ENCODE measurements at regions not wholly inside any gene's neighbourhood (a gene's known extent, or its start where the extent isn't known, plus 50 kb on each side); places are given as distances from the start of the nearest gene placed in this dataset.

DNA sequence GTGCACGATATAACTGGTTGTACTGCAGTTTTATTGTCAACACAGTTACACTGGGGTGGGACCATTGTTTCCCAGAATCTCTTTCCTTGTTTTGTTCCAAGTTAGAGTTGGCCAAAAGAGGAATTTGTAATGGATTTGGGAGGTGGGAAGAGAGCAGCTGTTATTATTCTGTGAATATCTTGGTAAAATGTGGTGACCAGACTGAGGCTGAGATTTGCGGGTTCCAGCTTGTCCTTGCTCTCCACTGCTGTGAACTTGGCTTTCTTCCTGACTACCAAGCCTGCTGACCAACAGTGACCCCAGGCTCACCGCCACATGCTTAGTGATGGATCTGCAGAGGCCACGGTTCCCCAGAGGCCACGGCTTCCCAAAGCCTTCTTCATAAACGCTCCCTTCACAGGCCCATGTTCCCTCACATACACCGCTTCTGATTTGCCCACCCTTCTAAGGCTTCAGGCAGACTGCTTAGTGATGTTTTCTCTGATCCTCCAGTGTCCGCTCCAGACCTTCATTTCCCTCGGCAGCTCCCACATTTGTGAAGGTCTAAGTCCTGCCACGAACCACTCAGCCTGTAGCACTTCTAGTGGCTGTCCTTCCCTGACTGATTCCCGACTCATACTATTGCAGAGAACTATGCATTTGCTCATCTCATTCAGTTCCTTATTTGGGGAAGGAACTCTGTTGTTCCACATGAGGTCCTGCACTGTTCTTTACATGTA is 525.5 kb upstream of the RGMA start:
- no peak overlapping the region for H3K4ac ChIP-seq (ENCODE audit: low read depth, low read length)
- H2AFZ ChIP-seq (replicated peaks; ENCODE audit: low read length, poor library complexity): no peak overlapping the region
- no peak overlapping the region for H3K14ac ChIP-seq (replicated peaks; ENCODE audit: low read depth, low read length)
- no peak overlapping the region for H3K9ac ChIP-seq (ENCODE audit: low read depth, low read length)
- peaks cover 15% of the 10 kb centered on the region for H3K9me3 ChIP-seq (ENCODE audit: control insufficient read depth, insufficient read depth, low read length)
- in situ Hi-C loops (cut with MboI; ENCODE audit: low sequenced_read_pairs) (no loop called here), intact Hi-C loops (cut with micrococcal nuclease) (no loop called here), dilution Hi-C loops (cut with HindIII; ENCODE audit: low sequenced_read_pairs, unreplicated experiment) (no loop called here)
- H3K79me1 ChIP-seq (ENCODE audit: low read depth in 1 of 2, low read length in 2 of 2): no peaks in the 10 kb centered on the region
- no peak overlapping the region for H3K27ac ChIP-seq (ENCODE audit: insufficient read depth, low read length)
- no peaks in the 10 kb centered on the region for H4K20me1 ChIP-seq (ENCODE audit: insufficient read depth, low read length)
- ChIA-PET CTCF (no interaction called here), POLR2A (ENCODE audit: unreplicated experiment) (no interaction called here)
- H3K9me1 ChIP-seq (ENCODE audit: insufficient read depth, low read length): no peaks in the 10 kb centered on the region
- H3K4me1 ChIP-seq (ENCODE audit: control insufficient read depth, insufficient read depth, low read length): no peaks in the 10 kb centered on the region
- no peak overlapping the region for H3K18ac ChIP-seq (ENCODE audit: low read depth, low read length)
- no peak overlapping the region for H3K56ac ChIP-seq (ENCODE audit: extremely low read depth, insufficient read depth, low read length)
- no peak overlapping the region for H3K23ac ChIP-seq (ENCODE audit: low read depth, low read length)
- TF ChIP-seq CHD1 (IDR thresholded peaks at IDR 0.05; ENCODE audit: low read depth, low read length) (no peak), CEBPB (IDR thresholded peaks at IDR 0.05; ENCODE audit: low read depth, low read length) (no peak), POLR2A (IDR thresholded peaks at IDR 0.05; ENCODE audit: low read depth, low read length) (no peak)
- no peak overlapping the region for H2BK20ac ChIP-seq (ENCODE audit: low read depth, low read length)
- no peak for DNase-seq
- H3K36me3 ChIP-seq (ENCODE audit: control insufficient read depth, insufficient read depth, low read length): no peaks in the 10 kb centered on the region
- H3K4me3 ChIP-seq (ENCODE audit: insufficient read depth, low read depth, low read length): no peak overlapping the region
- H4K8ac ChIP-seq (ENCODE audit: low read depth in 2 of 2, low read length in 2 of 2): no peak overlapping the region
- H2BK15ac ChIP-seq (ENCODE audit: low read depth, low read length): no peak overlapping the region
- peak overlapping the region; percentile 42 for H2AK9ac ChIP-seq (replicated peaks; ENCODE audit: low read depth, low read length, poor library complexity)
- WGBS, 2 experiments (ENCODE audit: extremely low coverage in 2 of 2, insufficient read length in 1 of 2): 69% methylated on average over 4 of the region's 11 CpGs; no CpG with 5 or more reads in 1 of the 2 experiments
- H4K5ac ChIP-seq (ENCODE audit: low read depth, low read length): no peak overlapping the region
- H2BK120ac ChIP-seq (ENCODE audit: low read depth, low read length): no peak overlapping the region
- no peak overlapping the region for H2BK5ac ChIP-seq (ENCODE audit: low read depth, low read length, poor library complexity, severe bottlenecking)
- no peak overlapping the region for H4K91ac ChIP-seq (ENCODE audit: insufficient read depth, low read depth, low read length)
- BruUV-seq (replicated peaks): no TSS peak
- no peak for ATAC-seq (ENCODE audit: low read depth)
- no peaks in the 10 kb centered on the region for H3K27me3 ChIP-seq (ENCODE audit: control insufficient read depth, insufficient read depth, low read length)
- H2AK5ac ChIP-seq (ENCODE audit: low read depth, low read length): no peak overlapping the region
- no peak overlapping the region for H3K4me2 ChIP-seq (ENCODE audit: low read depth, low read length)
